Activated CD4-positive, CD25-positive, alpha-beta regulatory T cell (primary cell): ENCODE measurements at regions not wholly inside any gene's neighbourhood (a gene's known extent, or its start where the extent isn't known, plus 50 kb on each side); places are given as distances from the start of the nearest gene placed in this dataset.

Experiments used
- DNase-seq, 4 experiments: peaks; one replicate each; lab custom pipeline; 2025; lab: John Stamatoyannopoulos, UW

GRCh38 chr11:104338186-104338585, 174.2 kb upstream of the PDGFD start:
- no peak for DNase-seq

GRCh38 chr11:104337273-104337672, 173.3 kb upstream of the PDGFD start:
- DNase-seq: no peak

- DNase-seq: no peak
Measured at GRCh38 chr11:104333977-104334376, 170.0 kb upstream of the PDGFD start.

- DNase-seq: no peak
Measured at GRCh38 chr11:104332110-104332509, 168.2 kb upstream of the PDGFD start.

GRCh38 chr11:104329078-104329665, 165.2 kb upstream of the PDGFD start:
- DNase-seq: no peak

GRCh38 chr11:104328512-104328907, 164.6 kb upstream of the PDGFD start:
- DNase-seq: no peak

GRCh38 chr11:104327861-104328511, 164.0 kb upstream of the PDGFD start:
- no peak for DNase-seq

- DNase-seq: no peak
Measured at GRCh38 chr11:104325093-104325492, 161.1 kb upstream of the PDGFD start.

- DNase-seq: no peak
Measured at GRCh38 chr11:104324276-104324675, 160.3 kb upstream of the PDGFD start.

GRCh38 chr11:104323841-104324240, 159.9 kb upstream of the PDGFD start:
- no peak for DNase-seq

- no peak for DNase-seq
Measured at GRCh38 chr11:104322696-104323095, 158.7 kb upstream of the PDGFD start.

- no peak for DNase-seq
Measured at GRCh38 chr11:104320956-104321355, 157.0 kb upstream of the PDGFD start.

GRCh38 chr11:104320097-104320496, 156.2 kb upstream of the PDGFD start:
- DNase-seq: no peak

- no peak for DNase-seq
Measured at GRCh38 chr11:104319396-104319795, 155.4 kb upstream of the PDGFD start.

- no peak for DNase-seq
Measured at GRCh38 chr11:104306862-104307474, 143.0 kb upstream of the PDGFD start.

- no peak for DNase-seq
Measured at GRCh38 chr11:104301776-104302175, 137.8 kb upstream of the PDGFD start.

- DNase-seq: no peak
Measured at GRCh38 chr11:104291646-104292045, 127.7 kb upstream of the PDGFD start.

- no peak for DNase-seq
Measured at GRCh38 chr11:104286129-104286528, 122.2 kb upstream of the PDGFD start.

GRCh38 chr11:104279587-104279986, 115.6 kb upstream of the PDGFD start:
- no peak for DNase-seq

GRCh38 chr11:104275992-104276391, 112.0 kb upstream of the PDGFD start:
- no peak for DNase-seq

GRCh38 chr11:104260456-104260855, 96.5 kb upstream of the PDGFD start:
- DNase-seq: no peak

- no peak for DNase-seq
Measured at GRCh38 chr11:104259121-104259610, 95.2 kb upstream of the PDGFD start.

- no peak for DNase-seq
Measured at GRCh38 chr11:104256525-104256924, 92.6 kb upstream of the PDGFD start.
